Ishikawa (cell line): ENCODE measurements at regions not wholly inside any gene's neighbourhood (a gene's known extent, or its start where the extent isn't known, plus 50 kb on each side); places are given as distances from the start of the nearest gene placed in this dataset.

ENCODE experiments used
- CEBPB ChIP-seq: IDR thresholded peaks from 2 replicates; pipeline ENCODE4 v1.6.1; 2012
- CREB1 ChIP-seq: IDR thresholded peaks from 2 replicates; pipeline ENCODE4 v1.6.1; 2012; ENCODE audit warnings: low read depth
- EGR1 ChIP-seq: IDR thresholded peaks from 2 replicates; pipeline ENCODE4 v1.6.1; 2012
- EP300 ChIP-seq: IDR thresholded peaks from 2 replicates; pipeline ENCODE4 v1.6.1; 2012; ENCODE audit warnings: borderline replicate concordance
- FOXM1 ChIP-seq: IDR thresholded peaks from 2 replicates; pipeline ENCODE4 v1.6.1; 2012; ENCODE audit warnings: low read depth, borderline replicate concordance
- NFIC ChIP-seq: IDR thresholded peaks from 2 replicates; pipeline ENCODE4 v1.6.1; 2012
- RAD21 ChIP-seq: IDR thresholded peaks from 2 replicates; pipeline ENCODE4 v1.6.1; 2012; ENCODE audit warnings: low read depth
- TAF1 ChIP-seq: IDR thresholded peaks from 2 replicates; pipeline ENCODE4 v1.6.1; 2012; ENCODE audit warnings: low read depth, mild to moderate bottlenecking
- YY1 ChIP-seq: IDR thresholded peaks from 2 replicates; pipeline ENCODE4 v1.6.1; 2012; ENCODE audit warnings: low read depth
- TF ChIP-seq, protein P1 (sequence below): IDR thresholded peaks from 2 replicates; pipeline ENCODE4 v1.6.1; 2012; ENCODE audit warnings: low read depth, mild to moderate bottlenecking
- TF ChIP-seq, protein P2 (sequence below): IDR thresholded peaks from 2 replicates; pipeline ENCODE4 v1.6.1; 2012
- TF ChIP-seq, protein P3 (sequence below): IDR thresholded peaks from 2 replicates; pipeline ENCODE4 v1.6.1; 2012

- no peak for TF ChIP-seq TAF1
- TF ChIP-seq NFIC = no peak
- no peak for TF ChIP-seq RAD21
- TF ChIP-seq, protein P1, sequence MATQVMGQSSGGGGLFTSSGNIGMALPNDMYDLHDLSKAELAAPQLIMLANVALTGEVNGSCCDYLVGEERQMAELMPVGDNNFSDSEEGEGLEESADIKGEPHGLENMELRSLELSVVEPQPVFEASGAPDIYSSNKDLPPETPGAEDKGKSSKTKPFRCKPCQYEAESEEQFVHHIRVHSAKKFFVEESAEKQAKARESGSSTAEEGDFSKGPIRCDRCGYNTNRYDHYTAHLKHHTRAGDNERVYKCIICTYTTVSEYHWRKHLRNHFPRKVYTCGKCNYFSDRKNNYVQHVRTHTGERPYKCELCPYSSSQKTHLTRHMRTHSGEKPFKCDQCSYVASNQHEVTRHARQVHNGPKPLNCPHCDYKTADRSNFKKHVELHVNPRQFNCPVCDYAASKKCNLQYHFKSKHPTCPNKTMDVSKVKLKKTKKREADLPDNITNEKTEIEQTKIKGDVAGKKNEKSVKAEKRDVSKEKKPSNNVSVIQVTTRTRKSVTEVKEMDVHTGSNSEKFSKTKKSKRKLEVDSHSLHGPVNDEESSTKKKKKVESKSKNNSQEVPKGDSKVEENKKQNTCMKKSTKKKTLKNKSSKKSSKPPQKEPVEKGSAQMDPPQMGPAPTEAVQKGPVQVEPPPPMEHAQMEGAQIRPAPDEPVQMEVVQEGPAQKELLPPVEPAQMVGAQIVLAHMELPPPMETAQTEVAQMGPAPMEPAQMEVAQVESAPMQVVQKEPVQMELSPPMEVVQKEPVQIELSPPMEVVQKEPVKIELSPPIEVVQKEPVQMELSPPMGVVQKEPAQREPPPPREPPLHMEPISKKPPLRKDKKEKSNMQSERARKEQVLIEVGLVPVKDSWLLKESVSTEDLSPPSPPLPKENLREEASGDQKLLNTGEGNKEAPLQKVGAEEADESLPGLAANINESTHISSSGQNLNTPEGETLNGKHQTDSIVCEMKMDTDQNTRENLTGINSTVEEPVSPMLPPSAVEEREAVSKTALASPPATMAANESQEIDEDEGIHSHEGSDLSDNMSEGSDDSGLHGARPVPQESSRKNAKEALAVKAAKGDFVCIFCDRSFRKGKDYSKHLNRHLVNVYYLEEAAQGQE = no peak
- TF ChIP-seq EGR1 = no peak
- TF ChIP-seq YY1 = no peak
- TF ChIP-seq FOXM1 = no peak
- no peak for TF ChIP-seq CEBPB
- no peak for TF ChIP-seq EP300
- no peak for TF ChIP-seq CREB1
- TF ChIP-seq, protein P2, sequence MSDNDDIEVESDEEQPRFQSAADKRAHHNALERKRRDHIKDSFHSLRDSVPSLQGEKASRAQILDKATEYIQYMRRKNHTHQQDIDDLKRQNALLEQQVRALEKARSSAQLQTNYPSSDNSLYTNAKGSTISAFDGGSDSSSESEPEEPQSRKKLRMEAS = no peak
- TF ChIP-seq, protein P3, sequence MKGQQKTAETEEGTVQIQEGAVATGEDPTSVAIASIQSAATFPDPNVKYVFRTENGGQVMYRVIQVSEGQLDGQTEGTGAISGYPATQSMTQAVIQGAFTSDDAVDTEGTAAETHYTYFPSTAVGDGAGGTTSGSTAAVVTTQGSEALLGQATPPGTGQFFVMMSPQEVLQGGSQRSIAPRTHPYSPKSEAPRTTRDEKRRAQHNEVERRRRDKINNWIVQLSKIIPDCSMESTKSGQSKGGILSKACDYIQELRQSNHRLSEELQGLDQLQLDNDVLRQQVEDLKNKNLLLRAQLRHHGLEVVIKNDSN = no peak
Measured at GRCh38 chr18:40469316-40469715, 1485.7 kb upstream of the PIK3C3 start.
